Gastroesophageal sphincter (tissue), 4 donors: ENCODE measurements at regions not wholly inside any gene's neighbourhood (a gene's known extent, or its start where the extent isn't known, plus 50 kb on each side); places are given as distances from the start of the nearest gene placed in this dataset.
A peak's percentile ranks its signal among the peaks of the same experiment; 100 is the strongest.

Experiments
- ATAC-seq: fragments of 150-250 bp; one replicate; pipeline ENCODE4 v1.9.1; 2016; ENCODE audit warnings: mild to moderate bottlenecking, moderate library complexity
- H3K27ac ChIP-seq, 4 donors: fragments of 200-600 bp; sonication (generic) in 3 of 4; 1 replicate in 3 of 4; 2 replicates in 1 of 4; pipeline ENCODE4 v1.5.1; 2016 to 2019
- H3K27me3 ChIP-seq: fragments of 200-600 bp; sonication (generic); one replicate; pipeline ENCODE4 v1.5.1; 2019
- H3K36me3 ChIP-seq, 2 donors: fragments of 200-600 bp; sonication (generic); one replicate each; pipeline ENCODE4 v1.5.1; 2019; ENCODE audit warnings: control low read depth in 1 of 2
- H3K4me1 ChIP-seq, 3 donors: fragments of 200-600 bp; sonication (generic); 1 replicate in 2 of 3; 2 replicates in 1 of 3; pipeline ENCODE4 v1.5.1; 2016 to 2019; ENCODE audit warnings: control low read depth in 2 of 3
- H3K4me3 ChIP-seq, 2 donors: fragments of 200-600 bp; sonication (generic); one replicate each; pipeline ENCODE4 v1.5.1; 2019; ENCODE audit warnings: mild to moderate bottlenecking in 1 of 2, moderate library complexity in 1 of 2
- H3K9me3 ChIP-seq, 3 donors: fragments of 200-600 bp; sonication (generic); one replicate each; pipeline ENCODE4 v1.5.1; 2017 to 2019; ENCODE audit warnings: control low read depth in 2 of 3
- CTCF ChIP-seq, 4 experiments: fragments of 200-600 bp in 2 of 4; fragments of 450-650 bp in 2 of 4; sonication (generic) in 1 of 4; IDR thresholded peaks; one replicate each; pipeline ENCODE4 v1.5.1; 2017 to 2019; ENCODE audit warnings: antibody characterized with exemption in 4 of 4, mild to moderate bottlenecking in 2 of 4, moderate library complexity in 2 of 4
- EP300 ChIP-seq: sonication (generic); formaldehyde crosslinking; IDR thresholded peaks from one replicate; pipeline ENCODE4 v1.6.1; 2017; ENCODE audit warnings: antibody characterized with exemption, mild to moderate bottlenecking
- POLR2A ChIP-seq, 2 donors: fragments of 450-650 bp; IDR thresholded peaks; one replicate each; pipeline ENCODE4 v1.6.1; 2017; ENCODE audit warnings: antibody characterized with exemption in 2 of 2, mild to moderate bottlenecking in 2 of 2, moderate library complexity in 1 of 2
- POLR2AphosphoS5 ChIP-seq: sonication (generic); formaldehyde crosslinking; IDR thresholded peaks from one replicate; pipeline ENCODE4 v1.6.1; 2017; ENCODE audit warnings: antibody characterized with exemption
- WGBS, 2 donors: methylation state at CpG; one replicate each; pipeline ENCODE4 v1.1.5; 2018; ENCODE audit warnings: low coverage in 1 of 2; 5-methylcytosine and 5-hydroxymethylcytosine counted together

GRCh38 chr2:204089574-204089973, 153.0 kb downstream of the ICOS start:
- 55 to 92% methylated on average over 4 of the region's 4 CpGs for whole genome bisulfite sequencing, 2 donors
- Histone ChIP-seq H3K27ac (no peak overlapping the region), H3K4me3 (no peak overlapping the region), H3K27me3 (no peaks in the 10 kb centered on the region), H3K36me3 (no peaks in the 10 kb centered on the region), H3K9me3 (peaks cover 0 to 11% (median 0%) of the 10 kb centered on the region in 3 donors), H3K4me1 (no peaks in the 10 kb centered on the region)
- TF ChIP-seq EP300 = no peak
- no peak for TF ChIP-seq POLR2A (IDR thresholded peaks at IDR 0.05)
- no peak for TF ChIP-seq POLR2AphosphoS5
- TF ChIP-seq CTCF (IDR thresholded peaks at IDR 0.05) = no peak
- ATAC-seq = no peak

GRCh38 chr2:204090021-204090420, 153.5 kb downstream of the ICOS start:
- Histone ChIP-seq H3K27me3 (no peaks in the 10 kb centered on the region), H3K36me3 (no peaks in the 10 kb centered on the region), H3K27ac (no peak overlapping the region), H3K9me3 (peaks cover 0 to 11% (median 0%) of the 10 kb centered on the region in 3 donors), H3K4me1 (no peaks in the 10 kb centered on the region), H3K4me3 (no peak overlapping the region)
- no peak for ATAC-seq
- 28 to 36% methylated on average over 3 of the region's 3 CpGs for WGBS, 2 donors
- TF ChIP-seq POLR2AphosphoS5 = no peak
- no peak for TF ChIP-seq EP300
- no peak for TF ChIP-seq CTCF (IDR thresholded peaks at IDR 0.05)
- no peak for TF ChIP-seq POLR2A (IDR thresholded peaks at IDR 0.05)

- no peak for ATAC-seq
- H3K36me3 ChIP-seq = no peaks in the 10 kb centered on the region
- peaks cover 0 to 24% (median 0%) of the 10 kb centered on the region in 3 donors for H3K4me1 ChIP-seq
- H3K27ac ChIP-seq = no peak overlapping the region
- H3K27me3 ChIP-seq = no peaks in the 10 kb centered on the region
- no peaks in the 10 kb centered on the region for H3K9me3 ChIP-seq
- H3K4me3 ChIP-seq = no peak overlapping the region
- no peak for TF ChIP-seq POLR2A (IDR thresholded peaks at IDR 0.05)
- no peak for TF ChIP-seq CTCF (IDR thresholded peaks at IDR 0.05)
- TF ChIP-seq POLR2AphosphoS5 = no peak
- no peak for TF ChIP-seq EP300
- WGBS, 2 donors = 93 to 94% methylated on average over 4 of the region's 4 CpGs
Measured at GRCh38 chr2:204104811-204105210, 168.2 kb downstream of the ICOS start.

- peak; percentile 63 for ATAC-seq
- Histone ChIP-seq H3K36me3 (no peaks in the 10 kb centered on the region), H3K27me3 (no peaks in the 10 kb centered on the region), H3K9me3 (no peaks in the 10 kb centered on the region), H3K27ac (no peak overlapping the region), H3K4me3 (no peak overlapping the region), H3K4me1 (peaks cover 4 to 60% (median 22%) of the 10 kb centered on the region in 3 donors)
- WGBS, 2 donors = 14 to 15% methylated on average over 3 of the region's 3 CpGs
- no peak for TF ChIP-seq POLR2AphosphoS5
- peak in 3 of 4 experiments; percentile 41 to 76 (median 46) for TF ChIP-seq CTCF (IDR thresholded peaks at IDR 0.05)
- TF ChIP-seq POLR2A (IDR thresholded peaks at IDR 0.05) = no peak
- TF ChIP-seq EP300 = no peak
Measured at GRCh38 chr2:204108330-204108751, 171.8 kb downstream of the ICOS start.

- 53 to 71% methylated on average over 9 of the region's 9 CpGs for WGBS, 2 donors
- no peaks in the 10 kb centered on the region for H3K9me3 ChIP-seq
- no peak overlapping the region for H3K27ac ChIP-seq
- no peaks in the 10 kb centered on the region for H3K36me3 ChIP-seq
- no peak for ATAC-seq
- no peak overlapping the region for H3K4me3 ChIP-seq
- peaks cover 4 to 65% (median 22%) of the 10 kb centered on the region in 3 donors for H3K4me1 ChIP-seq
- no peak for TF ChIP-seq CTCF (IDR thresholded peaks at IDR 0.05)
- TF ChIP-seq EP300 = no peak
- no peak for TF ChIP-seq POLR2A (IDR thresholded peaks at IDR 0.05)
- TF ChIP-seq POLR2AphosphoS5 = no peak
- no peaks in the 10 kb centered on the region for H3K27me3 ChIP-seq
Measured at GRCh38 chr2:204108781-204109295, 172.3 kb downstream of the ICOS start.
